GM18511 (cell line): ENCODE measurements at regions not wholly inside any gene's neighbourhood (a gene's known extent, or its start where the extent isn't known, plus 50 kb on each side); places are given as distances from the start of the nearest gene placed in this dataset.

Experiments used
- ATAC-seq: cut with Tn5 transposase; IDR thresholded peaks from one replicate; pipeline ENCODE4 v1.9.1; 2021; ENCODE audit warnings: mild to moderate bottlenecking, moderate library complexity; ENCODE audit not compliant: unreplicated experiment

- no peak for ATAC-seq
These were observed 507.2 kb downstream of the LTN1 start for GRCh38 chr21:28485301-28486022.

- no peak for ATAC-seq
These were observed 509.2 kb downstream of the LTN1 start for GRCh38 chr21:28483301-28484035.

GRCh38 chr21:28482657-28483056 lies 510.0 kb downstream of the LTN1 start:
- ATAC-seq, result no peak

- ATAC-seq, result peak; percentile 65
These were observed 512.2 kb downstream of the LTN1 start for GRCh38 chr21:28480470-28480869.

- peak; percentile 74 for ATAC-seq
These were observed 519.0 kb downstream of the LTN1 start for GRCh38 chr21:28473530-28474220.

- ATAC-seq, result peak; percentile 45
These were observed 520.1 kb downstream of the LTN1 start for GRCh38 chr21:28472543-28472942.

GRCh38 chr21:28464988-28465387 lies 527.7 kb downstream of the LTN1 start:
- no peak for ATAC-seq

- no peak for ATAC-seq
These were observed 528.6 kb downstream of the LTN1 start for GRCh38 chr21:28464095-28464494.

- no peak for ATAC-seq
These were observed 533.5 kb downstream of the LTN1 start for GRCh38 chr21:28459193-28459592.

GRCh38 chr21:28458446-28458845 lies 534.2 kb downstream of the LTN1 start:
- no peak for ATAC-seq

- no peak for ATAC-seq
These were observed 537.5 kb downstream of the LTN1 start for GRCh38 chr21:28455253-28455600.

- ATAC-seq, result no peak
These were observed 538.0 kb downstream of the LTN1 start for GRCh38 chr21:28454564-28455252.

GRCh38 chr21:28447462-28447861 lies 545.2 kb downstream of the LTN1 start:
- ATAC-seq, result no peak

GRCh38 chr21:28445141-28445830 lies 547.4 kb downstream of the LTN1 start:
- no peak for ATAC-seq

GRCh38 chr21:28444557-28444956 lies 548.1 kb downstream of the LTN1 start:
- ATAC-seq, result no peak

- no peak for ATAC-seq
These were observed 548.6 kb downstream of the LTN1 start for GRCh38 chr21:28444111-28444510.

- ATAC-seq, result no peak
These were observed 550.1 kb downstream of the LTN1 start for GRCh38 chr21:28442624-28443023.

- ATAC-seq, result no peak
These were observed 550.6 kb downstream of the LTN1 start for GRCh38 chr21:28442085-28442484.

GRCh38 chr21:28439788-28440187 lies 552.9 kb downstream of the LTN1 start:
- no peak for ATAC-seq

- ATAC-seq, result no peak
These were observed 553.4 kb downstream of the LTN1 start for GRCh38 chr21:28439251-28439650.

GRCh38 chr21:28437061-28437460 lies 555.6 kb downstream of the LTN1 start:
- ATAC-seq, result no peak
